IPS DF 4.7 (cell line): ENCODE measurements at regions not wholly inside any gene's neighbourhood (a gene's known extent, or its start where the extent isn't known, plus 50 kb on each side); places are given as distances from the start of the nearest gene placed in this dataset.

Source experiments
- DNase-seq: peaks from one replicate; pipeline ENCODE4 v3.0.0-alpha.2; 2013; ENCODE audit warnings: low spot score; ENCODE audit errors: extremely low read depth

- no peak for DNase-seq
Measured at GRCh38 chr2:238698451-238699306, 149.2 kb upstream of the TWIST2 start.

- DNase-seq, result no peak
Measured at GRCh38 chr2:238699307-238700116, 148.4 kb upstream of the TWIST2 start.

GRCh38 chr2:238700117-238700457 is 147.8 kb upstream of the TWIST2 start:
- no peak for DNase-seq

GRCh38 chr2:238700506-238701340 is 147.2 kb upstream of the TWIST2 start:
- no peak for DNase-seq

GRCh38 chr2:238701341-238702206 is 146.3 kb upstream of the TWIST2 start:
- no peak for DNase-seq

- no peak for DNase-seq
Measured at GRCh38 chr2:238702276-238703052, 145.4 kb upstream of the TWIST2 start.

GRCh38 chr2:238703053-238703415 is 144.9 kb upstream of the TWIST2 start:
- no peak for DNase-seq

- DNase-seq, result no peak
Measured at GRCh38 chr2:238703436-238703835, 144.4 kb upstream of the TWIST2 start.

- no peak for DNase-seq
Measured at GRCh38 chr2:238704471-238705225, 143.2 kb upstream of the TWIST2 start.

GRCh38 chr2:238706163-238706562 is 141.7 kb upstream of the TWIST2 start:
- DNase-seq, result no peak

- DNase-seq, result no peak
Measured at GRCh38 chr2:238706673-238707072, 141.2 kb upstream of the TWIST2 start.

- DNase-seq, result no peak
Measured at GRCh38 chr2:238709325-238710025, 138.4 kb upstream of the TWIST2 start.

GRCh38 chr2:238710032-238710735 is 137.7 kb upstream of the TWIST2 start:
- no peak for DNase-seq

- no peak for DNase-seq
Measured at GRCh38 chr2:238710787-238711186, 137.1 kb upstream of the TWIST2 start.

- no peak for DNase-seq
Measured at GRCh38 chr2:238711346-238711745, 136.5 kb upstream of the TWIST2 start.

- DNase-seq, result no peak
Measured at GRCh38 chr2:238712011-238712410, 135.9 kb upstream of the TWIST2 start.

GRCh38 chr2:238713198-238713826 is 134.6 kb upstream of the TWIST2 start:
- DNase-seq, result no peak
